ENCODE measurements at regions not wholly inside any gene's neighbourhood (a gene's known extent, or its start where the extent isn't known, plus 50 kb on each side); places are given as distances from the start of the nearest gene placed in this dataset.

DNA sequence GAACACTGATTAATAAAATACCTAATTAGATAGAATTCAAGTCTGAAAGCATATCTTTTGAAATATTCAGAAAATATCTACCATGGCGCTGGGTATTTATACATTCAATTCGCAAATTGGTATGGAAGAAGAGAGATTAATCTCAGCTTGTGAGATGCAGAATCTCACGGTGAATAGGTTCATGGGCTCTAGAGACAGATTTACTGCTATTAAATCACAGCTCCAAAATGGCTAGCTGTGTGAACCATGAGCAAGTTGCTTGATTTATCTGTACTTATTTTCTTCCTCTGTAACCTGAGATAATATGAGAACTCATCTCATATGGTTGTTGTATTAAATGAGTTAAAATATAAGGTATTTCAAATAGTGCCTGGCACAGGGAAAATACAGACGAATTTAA is 556.7 kb downstream of the FBXO15 start:
- TF ChIP-seq, protein P1, sequence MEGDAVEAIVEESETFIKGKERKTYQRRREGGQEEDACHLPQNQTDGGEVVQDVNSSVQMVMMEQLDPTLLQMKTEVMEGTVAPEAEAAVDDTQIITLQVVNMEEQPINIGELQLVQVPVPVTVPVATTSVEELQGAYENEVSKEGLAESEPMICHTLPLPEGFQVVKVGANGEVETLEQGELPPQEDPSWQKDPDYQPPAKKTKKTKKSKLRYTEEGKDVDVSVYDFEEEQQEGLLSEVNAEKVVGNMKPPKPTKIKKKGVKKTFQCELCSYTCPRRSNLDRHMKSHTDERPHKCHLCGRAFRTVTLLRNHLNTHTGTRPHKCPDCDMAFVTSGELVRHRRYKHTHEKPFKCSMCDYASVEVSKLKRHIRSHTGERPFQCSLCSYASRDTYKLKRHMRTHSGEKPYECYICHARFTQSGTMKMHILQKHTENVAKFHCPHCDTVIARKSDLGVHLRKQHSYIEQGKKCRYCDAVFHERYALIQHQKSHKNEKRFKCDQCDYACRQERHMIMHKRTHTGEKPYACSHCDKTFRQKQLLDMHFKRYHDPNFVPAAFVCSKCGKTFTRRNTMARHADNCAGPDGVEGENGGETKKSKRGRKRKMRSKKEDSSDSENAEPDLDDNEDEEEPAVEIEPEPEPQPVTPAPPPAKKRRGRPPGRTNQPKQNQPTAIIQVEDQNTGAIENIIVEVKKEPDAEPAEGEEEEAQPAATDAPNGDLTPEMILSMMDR (conservative IDR thresholded peaks at IDR 0.05; ENCODE audit: low read depth, low read length), result no peak
- DNase-seq (ENCODE audit: low read depth), result no peak
- H3K4me3 ChIP-seq (ENCODE audit: low read depth, low read length), result no peak overlapping the region

- TF ChIP-seq, protein P1 (conservative IDR thresholded peaks at IDR 0.05; ENCODE audit: low read depth, low read length), result no peak
- H3K4me3 ChIP-seq (ENCODE audit: low read depth, low read length), result no peak overlapping the region
- DNase-seq (ENCODE audit: low read depth), result no peak
Observed at GRCh38 chr18:73579698-73580097, 567.9 kb downstream of the FBXO15 start.

- TF ChIP-seq, protein P1 (conservative IDR thresholded peaks at IDR 0.05; ENCODE audit: low read depth, low read length), result no peak
- DNase-seq (ENCODE audit: low read depth), result no peak
Observed at GRCh38 chr18:73577365-73577764, 570.3 kb downstream of the FBXO15 start.

DNA sequence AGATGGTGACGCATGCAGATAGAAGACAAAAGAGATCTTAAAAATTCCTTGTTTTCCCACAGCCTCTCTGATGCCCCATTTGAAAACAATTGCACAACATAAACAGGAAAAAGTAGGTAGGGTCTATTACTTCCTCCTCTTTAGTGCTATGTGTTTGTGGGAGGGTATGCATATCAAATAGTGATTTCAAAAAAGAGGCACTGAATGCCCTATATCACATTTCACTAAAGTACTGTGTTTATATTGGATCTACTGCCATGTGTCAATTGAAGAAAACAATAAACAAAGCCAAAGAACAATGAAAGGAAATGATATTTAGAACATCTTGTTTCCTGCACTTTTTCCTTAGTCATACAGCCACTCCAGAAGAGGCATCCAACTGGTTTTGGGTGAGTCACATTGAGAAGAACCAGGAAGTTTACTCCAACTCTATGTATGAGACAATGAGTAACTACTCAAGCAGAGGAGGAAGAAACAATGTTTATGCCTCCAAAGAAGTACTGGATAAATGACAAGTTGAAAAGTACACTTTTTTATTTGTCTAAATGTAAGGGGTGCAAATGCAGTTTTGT is 583.6 kb downstream of the FBXO15 start:
- no peak overlapping the region for H3K4me3 ChIP-seq (ENCODE audit: low read depth, low read length)
- TF ChIP-seq, protein P1 (conservative IDR thresholded peaks at IDR 0.05; ENCODE audit: low read depth, low read length), result no peak
- peak; percentile 37 for DNase-seq (ENCODE audit: low read depth)

More at GRCh38 chr18:73577365-73577764, 570.3 kb downstream of the FBXO15 start:
- H3K4me3 ChIP-seq (ENCODE audit: low read depth, low read length), result no peak overlapping the region

DNA sequence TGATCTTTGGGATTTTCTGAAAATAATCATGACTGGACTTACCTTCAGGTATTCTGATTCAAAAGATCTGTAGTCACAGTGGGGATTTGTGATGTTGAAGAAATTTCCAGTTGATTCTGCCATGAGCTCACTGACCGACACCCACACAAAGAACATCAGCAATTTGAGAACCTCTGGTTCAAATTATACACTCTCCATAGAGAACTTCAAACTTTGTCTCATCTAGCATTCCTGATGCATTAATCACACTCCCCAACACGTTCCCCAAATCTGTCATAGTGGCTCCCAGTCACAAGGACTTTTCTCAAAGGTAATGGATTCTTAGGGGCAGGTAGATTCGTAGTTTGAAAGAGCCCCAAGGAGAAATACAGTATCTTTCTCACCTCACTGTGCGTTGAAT is 584.3 kb downstream of the FBXO15 start:
- TF ChIP-seq, protein P1 (conservative IDR thresholded peaks at IDR 0.05; ENCODE audit: low read depth, low read length), result no peak
- no peak overlapping the region for H3K4me3 ChIP-seq (ENCODE audit: low read depth, low read length)
- DNase-seq (ENCODE audit: low read depth), result no peak

- no peak overlapping the region for H3K4me3 ChIP-seq (ENCODE audit: low read depth, low read length)
- DNase-seq (ENCODE audit: low read depth), result no peak
- TF ChIP-seq, protein P1 (conservative IDR thresholded peaks at IDR 0.05; ENCODE audit: low read depth, low read length), result no peak
Observed at GRCh38 chr18:73556904-73557303, 590.7 kb downstream of the FBXO15 start.

DNA sequence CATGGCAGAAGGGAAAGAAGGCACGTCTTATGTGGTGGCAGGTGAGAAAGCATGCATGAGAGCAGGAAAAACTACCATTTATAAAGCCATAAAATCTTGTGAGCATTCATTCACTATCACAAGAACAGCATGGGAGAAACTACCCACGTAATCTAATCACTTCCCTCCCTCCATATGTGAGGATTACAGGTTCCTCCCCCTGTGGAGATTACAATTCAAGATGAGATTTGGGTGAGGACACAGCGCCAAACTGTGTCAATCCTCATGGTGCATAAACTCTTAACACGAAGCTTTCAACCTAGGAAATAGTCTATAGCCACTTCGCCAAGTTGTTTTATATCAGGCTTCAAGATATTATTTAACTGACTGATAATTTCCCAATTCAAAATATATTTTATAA is 595.5 kb downstream of the FBXO15 start:
- TF ChIP-seq, protein P1 (conservative IDR thresholded peaks at IDR 0.05; ENCODE audit: low read depth, low read length), result no peak
- H3K4me3 ChIP-seq (ENCODE audit: low read depth, low read length), result no peak overlapping the region
- no peak for DNase-seq (ENCODE audit: low read depth)

Data from epithelial cell of proximal tubule (primary cell).